Karpas-422 (cell line): ENCODE measurements at regions not wholly inside any gene's neighbourhood (a gene's known extent, or its start where the extent isn't known, plus 50 kb on each side); places are given as distances from the start of the nearest gene placed in this dataset.
"Not testable (repeated sequence)": the region's sequence is repeated elsewhere in the genome, so short reads cannot be mapped to it uniquely, and the experiment has no call there.

Source experiments
- DNase-seq: peaks from one replicate; pipeline ENCODE4 v3.0.0-alpha.2; 2015
- H2AFZ ChIP-seq: fragments of 200-600 bp; sonication (generic); 2 replicates; pipeline ENCODE4 v1.6.1; 2014; ENCODE audit warnings: antibody characterized with exemption, low read length, mixed read lengths
- H3K27ac ChIP-seq: fragments of 200-600 bp; sonication (generic); 2 replicates; pipeline ENCODE4 v1.5.1; 2014; ENCODE audit warnings: mild to moderate bottlenecking, low read length, moderate library complexity
- H3K27me3 ChIP-seq: fragments of 200-600 bp; sonication (generic); 2 replicates; pipeline ENCODE4 v1.6.1; 2014; ENCODE audit warnings: low read length, mixed read lengths
- H3K36me3 ChIP-seq: fragments of 200-600 bp; sonication (generic); 2 replicates; pipeline ENCODE4 v1.6.1; 2014; ENCODE audit warnings: low read length, mixed read lengths; ENCODE audit not compliant: insufficient read depth
- H3K4me1 ChIP-seq: fragments of 200-600 bp; sonication (generic); 2 replicates; pipeline ENCODE4 v1.6.1; 2014; ENCODE audit warnings: mild to moderate bottlenecking, low read length, mixed read lengths
- H3K4me2 ChIP-seq: fragments of 200-600 bp; sonication (generic); 2 replicates; pipeline ENCODE4 v1.6.1; 2014; ENCODE audit warnings: low read length, low read depth, mild to moderate bottlenecking; ENCODE audit not compliant: poor library complexity, severe bottlenecking
- H3K4me3 ChIP-seq: fragments of 200-600 bp; sonication (generic); 2 replicates; pipeline ENCODE4 v1.5.1; 2014; ENCODE audit warnings: mild to moderate bottlenecking, antibody characterized with exemption, low read length, mixed read lengths
- H3K79me2 ChIP-seq: fragments of 200-600 bp; sonication (generic); 2 replicates; pipeline ENCODE4 v1.6.1; 2014; ENCODE audit warnings: mild to moderate bottlenecking, low read length, mixed read lengths
- H3K9ac ChIP-seq: fragments of 200-600 bp; sonication (generic); 2 replicates; pipeline ENCODE4 v1.6.0; 2014; ENCODE audit warnings: low read length
- H3K9me2 ChIP-seq: fragments of 200-600 bp; sonication (generic), shearing (Covaris generic); replicated peaks from 2 replicates; pipeline ENCODE4 v1.6.0; 2014; ENCODE audit warnings: mild to moderate bottlenecking, low read length, moderate library complexity; ENCODE audit not compliant: insufficient read depth
- H3K9me3 ChIP-seq: fragments of 300-700, 200-600 bp; sonication (generic); 2 replicates; pipeline ENCODE4 v1.6.1; 2014; ENCODE audit warnings: low read length, mixed read lengths
- H4K20me1 ChIP-seq: fragments of 200-600 bp; sonication (generic); 2 replicates; pipeline ENCODE4 v1.6.1; 2014; ENCODE audit warnings: mild to moderate bottlenecking, antibody characterized with exemption, low read length, low read depth; ENCODE audit not compliant: insufficient read depth

GRCh38 chr9:62843706-62844290 lies 1654.0 kb downstream of the SPATA31A7 start:
- H3K9me3 ChIP-seq, H3K4me2 ChIP-seq, H4K20me1 ChIP-seq, H3K9ac ChIP-seq, H3K27me3 ChIP-seq, DNase-seq, H3K36me3 ChIP-seq, H3K4me1 ChIP-seq, H3K79me2 ChIP-seq, H3K27ac ChIP-seq, H3K4me3 ChIP-seq, H2AFZ ChIP-seq, H3K9me2 ChIP-seq: not testable (repeated sequence)

GRCh38 chr9:62844681-62845185 lies 1654.9 kb downstream of the SPATA31A7 start:
- H2AFZ ChIP-seq, H3K4me3 ChIP-seq, DNase-seq, H3K4me2 ChIP-seq, H3K27ac ChIP-seq, H3K27me3 ChIP-seq, H3K36me3 ChIP-seq, H3K9me3 ChIP-seq, H3K4me1 ChIP-seq, H3K9me2 ChIP-seq, H4K20me1 ChIP-seq, H3K79me2 ChIP-seq, H3K9ac ChIP-seq: not testable (repeated sequence)

- H3K9ac ChIP-seq, H3K4me2 ChIP-seq, H3K27me3 ChIP-seq, H3K4me1 ChIP-seq, H3K79me2 ChIP-seq, H2AFZ ChIP-seq, H4K20me1 ChIP-seq, H3K4me3 ChIP-seq, H3K9me3 ChIP-seq, H3K9me2 ChIP-seq, DNase-seq, H3K36me3 ChIP-seq, H3K27ac ChIP-seq: not testable (repeated sequence)
Observed at GRCh38 chr9:62848258-62848657, 1658.4 kb downstream of the SPATA31A7 start.

GRCh38 chr9:62849991-62850390 lies 1660.2 kb downstream of the SPATA31A7 start:
- not testable (repeated sequence) for H3K36me3 ChIP-seq, H3K27ac ChIP-seq, H3K4me2 ChIP-seq, H3K4me1 ChIP-seq, H3K27me3 ChIP-seq, H2AFZ ChIP-seq, H4K20me1 ChIP-seq, DNase-seq, H3K9ac ChIP-seq, H3K79me2 ChIP-seq, H3K9me3 ChIP-seq, H3K9me2 ChIP-seq, H3K4me3 ChIP-seq

- not testable (repeated sequence) for H3K4me1 ChIP-seq, DNase-seq, H2AFZ ChIP-seq, H3K9me2 ChIP-seq, H4K20me1 ChIP-seq, H3K27me3 ChIP-seq, H3K4me3 ChIP-seq, H3K79me2 ChIP-seq, H3K4me2 ChIP-seq, H3K27ac ChIP-seq, H3K36me3 ChIP-seq, H3K9me3 ChIP-seq, H3K9ac ChIP-seq
Observed at GRCh38 chr9:62857280-62857679, 1667.4 kb downstream of the SPATA31A7 start.

GRCh38 chr9:62858240-62858639 lies 1668.4 kb downstream of the SPATA31A7 start:
- not testable (repeated sequence) for H3K4me3 ChIP-seq, DNase-seq, H3K27ac ChIP-seq, H3K79me2 ChIP-seq, H3K36me3 ChIP-seq, H3K9me2 ChIP-seq, H3K4me1 ChIP-seq, H3K9me3 ChIP-seq, H3K9ac ChIP-seq, H2AFZ ChIP-seq, H3K27me3 ChIP-seq, H4K20me1 ChIP-seq, H3K4me2 ChIP-seq

GRCh38 chr9:62860939-62861860 lies 1671.4 kb downstream of the SPATA31A7 start:
- not testable (repeated sequence) for H3K9me3 ChIP-seq, H3K27me3 ChIP-seq, H3K9me2 ChIP-seq, H3K4me3 ChIP-seq, H3K79me2 ChIP-seq, H4K20me1 ChIP-seq, H3K4me2 ChIP-seq, H3K4me1 ChIP-seq, H3K36me3 ChIP-seq, H3K9ac ChIP-seq, H2AFZ ChIP-seq, DNase-seq, H3K27ac ChIP-seq

GRCh38 chr9:62862180-62862579 lies 1672.3 kb downstream of the SPATA31A7 start:
- H3K9me3 ChIP-seq, H3K9ac ChIP-seq, H3K4me1 ChIP-seq, H3K4me3 ChIP-seq, H3K9me2 ChIP-seq, H3K79me2 ChIP-seq, DNase-seq, H4K20me1 ChIP-seq, H3K4me2 ChIP-seq, H2AFZ ChIP-seq, H3K27me3 ChIP-seq, H3K27ac ChIP-seq, H3K36me3 ChIP-seq: not testable (repeated sequence)
